GM06990 (cell line): ENCODE measurements at regions not wholly inside any gene's neighbourhood (a gene's known extent, or its start where the extent isn't known, plus 50 kb on each side); places are given as distances from the start of the nearest gene placed in this dataset.

Experiments
- DNase-seq: peaks from one replicate; pipeline ENCODE4 v3.0.0-alpha.2; 2011; ENCODE audit not compliant: insufficient read length; ENCODE audit errors: extremely low read depth
- H3K27me3 ChIP-seq: replicated peaks from 2 replicates; pipeline ENCODE4 v1.6.0; 2011; ENCODE audit warnings: low read length; ENCODE audit not compliant: control insufficient read depth, insufficient read depth
- H3K36me3 ChIP-seq: 2 replicates; pipeline ENCODE4 v1.5.1; 2011; ENCODE audit warnings: low read length; ENCODE audit not compliant: control insufficient read depth, insufficient read depth
- H3K4me3 ChIP-seq: replicated peaks from 2 replicates; pipeline ENCODE4 v1.5.1; 2011; ENCODE audit warnings: low read depth, mild to moderate bottlenecking, control low read depth, low read length
- TF ChIP-seq, protein P1 (sequence below): IDR thresholded peaks from 2 replicates; pipeline ENCODE4 v1.5.1; 2011; ENCODE audit warnings: low read length, control low read depth, mild to moderate bottlenecking, inconsistent platforms; ENCODE audit not compliant: insufficient read depth, poor library complexity, severe bottlenecking

DNA sequence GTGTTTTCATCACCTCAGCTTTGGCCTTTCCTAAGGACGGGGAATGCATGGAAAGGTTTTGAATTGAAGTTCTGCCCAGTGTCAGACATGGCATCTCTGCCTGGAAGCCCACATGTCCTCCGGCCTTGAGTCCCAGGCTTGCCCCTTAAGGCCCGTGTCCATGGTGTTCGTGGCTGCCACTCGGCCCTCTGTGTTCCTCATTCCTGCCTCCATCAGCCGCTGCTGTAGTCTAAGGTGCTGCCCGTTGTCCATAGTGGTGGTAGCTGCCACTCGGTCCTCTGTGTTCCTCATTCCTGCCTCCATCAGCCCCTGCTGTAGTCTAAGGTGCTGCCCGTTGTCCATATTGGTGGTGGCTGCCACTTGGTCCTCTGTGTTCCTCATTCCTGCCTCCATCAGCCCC, 180.7 kb upstream of the SHH start:
- Histone ChIP-seq H3K4me3 (no peak overlapping the region), H3K36me3 (no peaks in the 10 kb centered on the region), H3K27me3 (no peaks in the 10 kb centered on the region; the same call in 1 of the 2 replicates)
- TF ChIP-seq, protein P1, sequence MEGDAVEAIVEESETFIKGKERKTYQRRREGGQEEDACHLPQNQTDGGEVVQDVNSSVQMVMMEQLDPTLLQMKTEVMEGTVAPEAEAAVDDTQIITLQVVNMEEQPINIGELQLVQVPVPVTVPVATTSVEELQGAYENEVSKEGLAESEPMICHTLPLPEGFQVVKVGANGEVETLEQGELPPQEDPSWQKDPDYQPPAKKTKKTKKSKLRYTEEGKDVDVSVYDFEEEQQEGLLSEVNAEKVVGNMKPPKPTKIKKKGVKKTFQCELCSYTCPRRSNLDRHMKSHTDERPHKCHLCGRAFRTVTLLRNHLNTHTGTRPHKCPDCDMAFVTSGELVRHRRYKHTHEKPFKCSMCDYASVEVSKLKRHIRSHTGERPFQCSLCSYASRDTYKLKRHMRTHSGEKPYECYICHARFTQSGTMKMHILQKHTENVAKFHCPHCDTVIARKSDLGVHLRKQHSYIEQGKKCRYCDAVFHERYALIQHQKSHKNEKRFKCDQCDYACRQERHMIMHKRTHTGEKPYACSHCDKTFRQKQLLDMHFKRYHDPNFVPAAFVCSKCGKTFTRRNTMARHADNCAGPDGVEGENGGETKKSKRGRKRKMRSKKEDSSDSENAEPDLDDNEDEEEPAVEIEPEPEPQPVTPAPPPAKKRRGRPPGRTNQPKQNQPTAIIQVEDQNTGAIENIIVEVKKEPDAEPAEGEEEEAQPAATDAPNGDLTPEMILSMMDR: no peak
- DNase-seq: no peak

DNA sequence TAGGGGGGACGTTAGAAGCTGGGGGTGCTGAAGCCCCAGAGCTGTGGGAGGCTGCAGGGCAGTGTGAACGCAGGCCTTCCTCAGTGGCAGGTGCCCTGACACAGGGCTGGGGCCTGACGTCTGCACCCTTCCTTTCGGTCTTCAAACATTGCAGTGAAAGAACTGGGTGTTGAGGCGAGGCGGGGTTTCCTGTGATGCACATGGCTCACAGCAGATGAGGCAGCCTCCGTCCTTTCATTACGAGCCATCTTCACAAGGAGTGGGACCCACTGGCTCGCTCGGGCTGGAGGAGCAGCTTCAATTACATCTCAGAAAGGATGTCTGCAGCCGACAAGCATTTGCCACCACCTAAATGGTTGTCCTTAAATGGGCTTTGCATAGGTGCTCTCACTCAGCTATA, 180.3 kb upstream of the SHH start:
- no peak for DNase-seq
- Histone ChIP-seq H3K27me3 (no peaks in the 10 kb centered on the region; the same call in 1 of the 2 replicates), H3K36me3 (no peaks in the 10 kb centered on the region), H3K4me3 (no peak overlapping the region)
- TF ChIP-seq, protein P1: no peak

DNA sequence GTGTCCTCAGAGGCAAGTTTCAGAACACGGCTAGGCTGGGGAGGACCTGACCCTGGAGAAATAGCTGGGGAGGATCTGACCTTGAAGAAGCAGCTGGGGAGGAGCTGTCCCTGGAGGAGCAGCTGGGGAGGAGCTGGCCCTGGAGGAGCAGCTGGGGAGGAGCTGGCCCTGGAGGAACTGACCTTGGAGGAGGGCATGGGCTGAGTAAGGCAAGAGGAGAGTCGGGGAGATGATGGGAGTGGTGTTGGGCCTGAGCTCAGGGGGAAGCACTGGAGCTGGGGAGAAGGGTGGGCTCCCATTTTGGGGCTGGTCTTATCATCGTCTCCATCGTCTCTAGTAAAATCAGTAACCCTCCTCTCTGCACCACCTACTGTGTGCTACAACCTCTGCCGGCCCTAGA, 179.8 kb upstream of the SHH start:
- no peak overlapping the region for H3K4me3 ChIP-seq
- no peaks in the 10 kb centered on the region; the same call in 1 of the 2 replicates for H3K27me3 ChIP-seq
- no peak for DNase-seq
- H3K36me3 ChIP-seq: no peaks in the 10 kb centered on the region
- TF ChIP-seq, protein P1: no peak

DNA sequence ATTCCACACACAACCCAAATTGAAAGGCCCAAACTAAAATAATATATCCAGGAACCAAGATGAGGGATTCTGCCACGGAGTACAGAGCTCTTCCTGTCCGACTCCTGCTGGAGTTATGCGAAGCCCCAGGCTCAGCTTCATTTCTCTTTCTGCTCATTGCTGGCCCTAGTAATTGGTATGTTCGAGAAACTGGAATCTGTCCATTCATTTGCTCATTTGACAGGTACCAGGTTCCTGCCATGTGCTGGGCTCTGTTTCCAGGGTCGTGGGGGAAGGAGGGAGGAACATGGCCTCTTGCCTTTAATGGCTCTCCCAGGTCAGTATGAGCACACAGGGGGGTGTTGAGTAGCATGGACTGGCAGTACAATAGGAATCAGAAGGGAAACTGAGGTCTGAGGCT, 179.2 kb upstream of the SHH start:
- no peak for DNase-seq
- TF ChIP-seq, protein P1: no peak
- Histone ChIP-seq H3K27me3 (no peaks in the 10 kb centered on the region; the same call in 1 of the 2 replicates), H3K36me3 (no peaks in the 10 kb centered on the region), H3K4me3 (no peak overlapping the region)

DNA sequence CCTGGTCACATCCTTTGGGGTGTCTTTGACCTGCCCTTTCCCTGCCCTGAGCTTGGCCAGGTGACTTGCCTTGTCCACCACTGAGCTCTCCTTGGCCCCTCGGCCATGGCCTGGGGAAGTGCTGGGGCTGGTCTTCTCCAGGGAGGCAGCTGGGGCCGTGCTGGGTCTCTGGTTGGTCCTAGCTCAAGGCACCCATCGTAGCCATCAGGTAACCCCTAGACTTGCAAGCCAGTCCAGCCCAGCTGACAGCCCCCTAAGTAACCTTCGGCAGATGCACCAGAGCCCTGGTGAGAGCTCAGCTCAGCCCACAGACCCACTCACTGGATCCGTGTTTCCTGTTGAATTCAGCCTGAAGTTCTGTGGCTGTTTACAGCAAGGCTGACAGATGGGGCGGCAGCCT, 176.2 kb upstream of the SHH start:
- no peak overlapping the region for H3K4me3 ChIP-seq
- H3K36me3 ChIP-seq: no peaks in the 10 kb centered on the region
- DNase-seq: no peak
- H3K27me3 ChIP-seq: no peaks in the 10 kb centered on the region; the same call in 1 of the 2 replicates
- TF ChIP-seq, protein P1: no peak

DNA sequence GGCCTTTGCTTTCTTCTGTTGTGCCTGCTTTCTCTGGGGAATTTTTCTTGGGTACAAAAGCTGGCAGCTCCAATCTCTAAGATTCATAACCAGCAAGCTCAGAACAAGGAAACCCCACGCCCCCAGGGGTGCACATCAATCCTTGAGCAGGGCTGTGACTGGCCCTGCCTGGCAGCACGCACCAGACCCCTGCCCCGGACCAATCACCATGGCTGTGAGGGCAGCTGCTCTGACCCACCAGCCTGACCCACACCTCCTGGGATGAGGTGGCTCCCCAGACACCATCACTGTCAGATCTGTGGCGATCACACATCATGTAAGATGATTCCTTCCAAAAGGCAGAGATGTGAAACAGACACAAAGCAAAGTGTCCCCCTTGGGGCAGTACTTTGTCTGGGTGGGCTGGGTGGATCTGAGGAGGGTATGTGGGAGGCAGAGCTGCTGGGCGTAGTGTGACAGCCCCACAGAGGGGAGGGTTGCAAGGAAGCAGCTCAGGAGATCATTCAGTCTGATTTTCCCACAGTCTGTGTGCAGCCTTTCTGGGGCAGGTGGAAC, 175.5 kb upstream of the SHH start:
- H3K27me3 ChIP-seq: no peaks in the 10 kb centered on the region; the same call in 1 of the 2 replicates
- H3K36me3 ChIP-seq: no peaks in the 10 kb centered on the region
- H3K4me3 ChIP-seq: no peak overlapping the region
- TF ChIP-seq, protein P1: no peak
- no peak for DNase-seq
